K562 (cell line): ENCODE measurements at regions not wholly inside any gene's neighbourhood (a gene's known extent, or its start where the extent isn't known, plus 50 kb on each side); places are given as distances from the start of the nearest gene placed in this dataset.

Experiments used
- ATAC-seq: fragments of 200-7000 bp; cut with Tn5 transposase; 3 replicates; pipeline ENCODE4 v1.9.1; 2020; ENCODE audit warnings: moderate library complexity
- BruUV-seq: library from RNA; stranded (reverse); fragments of 400-500 nt; replicated peaks from 2 replicates; lab custom pipeline; 2021; lab: Mats Ljungman, UMichigan
- CTCF ChIA-PET: fragments of 300-600 bp; formaldehyde crosslinking; extraction: SDS; loops from one replicate; lab custom pipeline; 2021; ENCODE audit warnings: low intra/inter-chr PET ratio; lab: Yijun Ruan, JAX
- POLR2A ChIA-PET: fragments of 300-600, 350-650 bp; sonication (Branson Sonifier 250); formaldehyde crosslinking; extraction: SDS; loops from one replicate; lab custom pipeline; 2021; ENCODE audit warnings: antibody characterized with exemption, inconsistent platforms; lab: Yijun Ruan, JAX
- DNase-seq, 4 experiments: peaks; one replicate each; pipeline versions ENCODE4 v3.0.0 to v3.0.0-alpha.2; 2011 to 2018; ENCODE audit warnings: low spot score in 3 of 4, mixed read lengths in 3 of 4; ENCODE audit errors: extremely low read depth in 1 of 4
- FAIRE-seq: peaks from 2 replicates; lab custom pipeline; 2011; peaks lifted over from hg19 to GRCh38; lab: Jason Lieb, UNC
- H2AFZ ChIP-seq: 2 replicates; pipeline ENCODE4 v1.6.0; 2011; ENCODE audit warnings: low read depth, low read length, control low read depth, inconsistent platforms
- H3K27ac ChIP-seq: fragments of 200-600 bp; 3 replicates; pipeline ENCODE4 v1.8.0; 2011; ENCODE audit warnings: low read depth, mild to moderate bottlenecking, control low read depth, inconsistent platforms, low read length, moderate library complexity, mixed read lengths; ENCODE audit errors: extremely low read depth
- H3K27me3 ChIP-seq, 2 experiments: fragments of 300-600 bp in 1 of 2; 2 replicates in 1 of 2; 3 replicates in 1 of 2; pipeline versions ENCODE4 v1.6.0 to v1.8.0; 2011; ENCODE audit warnings: inconsistent platforms in 2 of 2, low read length in 2 of 2, mild to moderate bottlenecking in 1 of 2, mixed read lengths in 1 of 2, moderate library complexity in 1 of 2; ENCODE audit not compliant: control insufficient read depth in 2 of 2, insufficient read depth in 2 of 2
- H3K36me3 ChIP-seq: fragments of 300-600 bp; 3 replicates; pipeline ENCODE4 v1.8.0; 2011; ENCODE audit warnings: mild to moderate bottlenecking, low read length, inconsistent platforms; ENCODE audit not compliant: control insufficient read depth, insufficient read depth
- H3K4me1 ChIP-seq, 2 experiments: fragments of 200-600 bp in 1 of 2; replicated peaks in 1 of 2; 2 replicates in 1 of 2; 3 replicates in 1 of 2; pipeline versions ENCODE4 v1.5.1 to v1.8.0; 2011; ENCODE audit warnings: inconsistent platforms in 2 of 2, low read length in 2 of 2, mild to moderate bottlenecking in 1 of 2, mixed read lengths in 1 of 2, moderate library complexity in 1 of 2; ENCODE audit not compliant: control insufficient read depth in 2 of 2, insufficient read depth in 2 of 2
- H3K4me2 ChIP-seq: 2 replicates; pipeline ENCODE4 v1.6.1; 2011; ENCODE audit warnings: low read length, control low read depth, inconsistent platforms, mixed read lengths; ENCODE audit not compliant: insufficient read depth
- H3K4me3 ChIP-seq: fragments of 200-600 bp; sonication (generic), shearing (Covaris generic); 2 replicates; pipeline ENCODE4 v1.5.1; 2016; ENCODE audit warnings: control low read depth, inconsistent platforms
- H3K79me2 ChIP-seq: fragments of 200-600 bp; 3 replicates; pipeline ENCODE4 v1.8.0; 2011; ENCODE audit warnings: low read length, inconsistent platforms; ENCODE audit not compliant: control insufficient read depth, insufficient read depth
- H3K9ac ChIP-seq, 2 experiments: 2 replicates each; pipeline versions ENCODE4 v1.6.0 to v1.6.1; 2011; ENCODE audit warnings: low read depth in 2 of 2, low read length in 2 of 2, control low read depth in 1 of 2, inconsistent platforms in 1 of 2, mild to moderate bottlenecking in 1 of 2, mixed read lengths in 1 of 2; ENCODE audit not compliant: insufficient read depth in 1 of 2
- H3K9me1 ChIP-seq: one replicate; pipeline ENCODE4 v1.6.0; 2011; ENCODE audit warnings: inconsistent platforms, mild to moderate bottlenecking, low read length, moderate library complexity; ENCODE audit not compliant: control insufficient read depth, insufficient read depth
- H3K9me3 ChIP-seq: replicated peaks from 2 replicates; pipeline ENCODE4 v1.5.1; 2011; ENCODE audit warnings: low read depth, low read length, inconsistent platforms; ENCODE audit not compliant: control insufficient read depth, insufficient read depth
- H4K20me1 ChIP-seq: replicated peaks from 2 replicates; pipeline ENCODE4 v1.6.1; 2011; ENCODE audit warnings: low read length, inconsistent platforms, mixed read lengths; ENCODE audit not compliant: control insufficient read depth, insufficient read depth
- NR1H2 ChIP-seq: sonication (generic); formaldehyde crosslinking; IDR thresholded peaks from 2 replicates; pipeline ENCODE4 v1.4.0; 2020; ENCODE audit warnings: mild to moderate bottlenecking, missing genetic modification reagents
- PHTF2 ChIP-seq: fragments of 250-450 bp; sonication (Bioruptor Pico); IDR thresholded peaks from 2 replicates; pipeline ENCODE4 v1.5.0; 2021; ENCODE audit warnings: mild to moderate bottlenecking
- POLR2AphosphoS5 ChIP-seq: IDR thresholded peaks from 2 replicates; pipeline ENCODE4 v1.6.1; 2011; ENCODE audit warnings: mild to moderate bottlenecking, low read depth, low read length, moderate library complexity; ENCODE audit not compliant: control insufficient read depth, insufficient read depth
- RBM25 ChIP-seq: fragments of 200-400 bp; formaldehyde crosslinking; IDR thresholded peaks from 2 replicates; pipeline ENCODE4 v1.6.1; 2018; ENCODE audit warnings: low read length, low read depth, moderate library complexity; ENCODE audit not compliant: severe bottlenecking
- RHOXF2B ChIP-seq: fragments of 250-450 bp; sonication (Bioruptor Pico); conservative IDR thresholded peaks from 2 replicates; pipeline ENCODE4 v1.5.1; 2021
- TBL1XR1 ChIP-seq, 2 experiments: IDR thresholded peaks; 2 replicates each; pipeline ENCODE4 v1.6.1; 2012; ENCODE audit warnings: improper control_type of control experiment in 2 of 2, low read length in 2 of 2, mild to moderate bottlenecking in 1 of 2
- TOE1 ChIP-seq, 2 experiments: fragments of 450-650 bp in 1 of 2; sonication (generic) in 1 of 2; formaldehyde crosslinking in 1 of 2; IDR thresholded peaks; 2 replicates each; pipeline versions ENCODE4 v1.7.1 to v1.8.0; 2016 to 2022; ENCODE audit warnings: borderline replicate concordance in 2 of 2, mild to moderate bottlenecking in 2 of 2, antibody characterized with exemption in 1 of 2, inconsistent platforms in 1 of 2, low read depth in 1 of 2, missing genetic modification reagents in 1 of 2, moderate library complexity in 1 of 2
- WGBS: fragments of 100-300 bp; shearing (Covaris generic); methylation state at CpG from one replicate; pipeline ENCODE4 v1.1.6; 2016; ENCODE audit warnings: low coverage, mixed read lengths; ENCODE audit not compliant: insufficient coverage; ENCODE audit errors: missing lambda C conversion rate; 5-methylcytosine and 5-hydroxymethylcytosine counted together
- in situ Hi-C: fragments of 300-500 bp; cut with MboI; formaldehyde crosslinking; loops from 4 replicates; pipeline ENCODE4 v1.15.0; 2018; ENCODE audit warnings: inconsistent platforms, mixed read lengths
- intact Hi-C: fragments of 100-400 bp; cut with micrococcal nuclease; formaldehyde crosslinking; loops from 2 replicates; pipeline ENCODE4 v1.14.2; 2022

- ChIA-PET CTCF (no interaction called here), POLR2A (interaction anchor here (0.5 to 0.6 kb wide), 2 partner anchors 10 to 841 kb away, joined by 4 read pairs; no protein-coding TSS in a partner anchor)
- TF ChIP-seq PHTF2 (CRISPR knock-in tag) = no peak
- TF ChIP-seq POLR2AphosphoS5 = no peak
- TF ChIP-seq TBL1XR1 (IDR thresholded peaks at IDR 0.05; ENCODE audit: low read length in 2 of 2) = no peak
- no peak for TF ChIP-seq RBM25
- no peak for TF ChIP-seq TOE1 (IDR thresholded peaks at IDR 0.05; ENCODE audit: borderline replicate concordance)
- TF ChIP-seq TOE1 (CRISPR knock-in tag; IDR thresholded peaks at IDR 0.05; ENCODE audit: borderline replicate concordance, low read depth) = no peak
- TF ChIP-seq RHOXF2B = no peak
- no peak for TF ChIP-seq NR1H2 (CRISPR knock-in tag)
- FAIRE-seq (no peak), ATAC-seq (no peak), DNase-seq (no peak)
- Histone ChIP-seq H3K36me3 (no peaks in the 10 kb centered on the region), H3K4me3 (no peak overlapping the region), H3K79me2 (no peaks in the 10 kb centered on the region), H3K9ac (no peak overlapping the region), H3K27me3 (peaks cover 0 to 18% of the 10 kb centered on the region in 2 experiments; a peak in 3 of 5 replicates), H3K9me3 (no peaks in the 10 kb centered on the region), H4K20me1 (no peaks in the 10 kb centered on the region; the same call in 1 of the 2 replicates), H3K9me1 (no peaks in the 10 kb centered on the region), H3K27ac (no peak overlapping the region), H3K4me2 (no peak overlapping the region), H3K4me1 (no peaks in the 10 kb centered on the region), H2AFZ (no peak overlapping the region)
- in situ Hi-C loops = no loop called here
- WGBS = 0% methylated on average over 6 of the region's 6 CpGs
- no TSS peak for BruUV-seq
- intact Hi-C loops = no loop called here
Measured at GRCh38 chr11:116598036-116598435, 174.8 kb downstream of the BUD13 start.
